SK-N-SH (cell line): ENCODE measurements at regions not wholly inside any gene's neighbourhood (a gene's known extent, or its start where the extent isn't known, plus 50 kb on each side); places are given as distances from the start of the nearest gene placed in this dataset.

Experiments
- CHD2 ChIP-seq: fragments of 150-350 bp; IDR thresholded peaks from 2 replicates; pipeline ENCODE4 v1.6.1; 2018; ENCODE audit warnings: low read length; ENCODE audit not compliant: partially characterized antibody
- CTCF ChIP-seq: fragments of 200-600 bp; sonication (generic); IDR thresholded peaks from 2 replicates; pipeline ENCODE4 v1.6.1; 2017; ENCODE audit warnings: antibody characterized with exemption, mild to moderate bottlenecking, moderate library complexity
- EP300 ChIP-seq, 2 experiments: IDR thresholded peaks; 2 replicates each; pipeline versions ENCODE4 v1.4.0 to v1.6.1; 2012; ENCODE audit warnings: borderline replicate concordance in 1 of 2, low read depth in 1 of 2, low read length in 1 of 2
- EZH2phosphoT487 ChIP-seq: fragments of 200-600 bp; sonication (generic); IDR thresholded peaks from 2 replicates; pipeline ENCODE4 v1.6.1; 2017; ENCODE audit warnings: low read depth, mixed run types, mild to moderate bottlenecking, antibody characterized with exemption, moderate library complexity, borderline replicate concordance
- NRF1 ChIP-seq: IDR thresholded peaks from 2 replicates; pipeline ENCODE4 v1.6.1; 2012; ENCODE audit warnings: low read depth, mild to moderate bottlenecking, low read length
- PBX3 ChIP-seq: IDR thresholded peaks from 2 replicates; pipeline ENCODE4; 2012
- POLR2AphosphoS5 ChIP-seq: IDR thresholded peaks from 2 replicates; pipeline ENCODE4 v1.6.1; 2012; ENCODE audit warnings: low read depth, low read length
- RAD21 ChIP-seq: IDR thresholded peaks from 2 replicates; pipeline ENCODE4 v1.6.1; 2012; ENCODE audit warnings: mild to moderate bottlenecking, low read length
- RFX5 ChIP-seq: IDR thresholded peaks from 2 replicates; pipeline ENCODE4 v1.6.1; 2012; ENCODE audit warnings: mild to moderate bottlenecking, improper control_type of control experiment, low read length
- SMC3 ChIP-seq: IDR thresholded peaks from 2 replicates; pipeline ENCODE4 v1.6.1; 2012; ENCODE audit warnings: low read depth, low read length, improper control_type of control experiment
- USF1 ChIP-seq: IDR thresholded peaks from 2 replicates; pipeline ENCODE4 v1.4.0; 2012; ENCODE audit warnings: low read depth, borderline replicate concordance
- YY1 ChIP-seq: IDR thresholded peaks from 2 replicates; pipeline ENCODE4 v1.4.0; 2012; ENCODE audit warnings: low read depth, mild to moderate bottlenecking

GRCh38 chr5:173688703-173689102 is 72.3 kb upstream of the BOD1 start:
- no peak for TF ChIP-seq CTCF
- no peak for TF ChIP-seq YY1
- TF ChIP-seq PBX3 = no peak
- no peak for TF ChIP-seq SMC3
- TF ChIP-seq CHD2 = no peak
- no peak for TF ChIP-seq RFX5
- no peak for TF ChIP-seq EZH2phosphoT487
- no peak for TF ChIP-seq POLR2AphosphoS5
- TF ChIP-seq EP300 (IDR thresholded peaks at IDR 0.05; ENCODE audit: borderline replicate concordance in 1 of 2, low read depth in 1 of 2, low read length in 1 of 2) = no peak
- TF ChIP-seq RAD21 = no peak
- TF ChIP-seq USF1 = no peak
- TF ChIP-seq NRF1 = no peak
